D721Med (cell line): ENCODE measurements at regions not wholly inside any gene's neighbourhood (a gene's known extent, or its start where the extent isn't known, plus 50 kb on each side); places are given as distances from the start of the nearest gene placed in this dataset.

ENCODE experiments used
- DNase-seq: peaks from one replicate; pipeline ENCODE4 v3.0.0; 2011; ENCODE audit warnings: low spot score; ENCODE audit not compliant: insufficient read length
- FAIRE-seq: peaks from 2 replicates; lab custom pipeline; 2011; peaks lifted over from hg19 to GRCh38; lab: Jason Lieb, UNC
- TF ChIP-seq, protein P1 (sequence below): IDR thresholded peaks from 2 replicates; pipeline ENCODE4 v1.5.1; 2012; ENCODE audit warnings: mild to moderate bottlenecking, control low read depth; ENCODE audit not compliant: insufficient read depth; ENCODE audit errors: missing control alignments

DNA sequence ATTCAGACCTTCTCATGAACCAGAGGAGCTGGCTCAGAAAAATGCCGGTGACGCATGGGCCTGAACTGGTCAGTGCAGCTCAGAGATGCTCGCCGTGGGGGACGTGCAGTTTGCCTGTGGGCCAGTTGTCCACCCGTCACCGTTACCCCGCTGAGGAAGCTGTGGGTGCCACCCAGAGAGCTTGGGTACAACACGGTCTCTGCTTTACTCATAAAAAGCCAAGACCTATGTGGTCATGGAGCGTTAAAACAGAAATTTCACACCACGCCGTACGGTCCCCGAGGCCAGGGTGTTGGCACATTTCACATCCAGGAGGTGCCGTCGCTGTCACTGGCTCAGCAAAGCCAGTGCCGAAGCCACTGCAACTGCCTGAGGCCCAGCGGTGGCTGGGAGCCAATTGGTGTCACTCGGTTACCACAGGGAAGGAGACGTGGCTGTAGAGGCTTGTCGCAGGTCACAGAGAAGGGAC lies 120.9 kb downstream of the METRNL start:
- TF ChIP-seq, protein P1, sequence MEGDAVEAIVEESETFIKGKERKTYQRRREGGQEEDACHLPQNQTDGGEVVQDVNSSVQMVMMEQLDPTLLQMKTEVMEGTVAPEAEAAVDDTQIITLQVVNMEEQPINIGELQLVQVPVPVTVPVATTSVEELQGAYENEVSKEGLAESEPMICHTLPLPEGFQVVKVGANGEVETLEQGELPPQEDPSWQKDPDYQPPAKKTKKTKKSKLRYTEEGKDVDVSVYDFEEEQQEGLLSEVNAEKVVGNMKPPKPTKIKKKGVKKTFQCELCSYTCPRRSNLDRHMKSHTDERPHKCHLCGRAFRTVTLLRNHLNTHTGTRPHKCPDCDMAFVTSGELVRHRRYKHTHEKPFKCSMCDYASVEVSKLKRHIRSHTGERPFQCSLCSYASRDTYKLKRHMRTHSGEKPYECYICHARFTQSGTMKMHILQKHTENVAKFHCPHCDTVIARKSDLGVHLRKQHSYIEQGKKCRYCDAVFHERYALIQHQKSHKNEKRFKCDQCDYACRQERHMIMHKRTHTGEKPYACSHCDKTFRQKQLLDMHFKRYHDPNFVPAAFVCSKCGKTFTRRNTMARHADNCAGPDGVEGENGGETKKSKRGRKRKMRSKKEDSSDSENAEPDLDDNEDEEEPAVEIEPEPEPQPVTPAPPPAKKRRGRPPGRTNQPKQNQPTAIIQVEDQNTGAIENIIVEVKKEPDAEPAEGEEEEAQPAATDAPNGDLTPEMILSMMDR = no peak
- DNase-seq (no peak), FAIRE-seq (no peak)

DNA sequence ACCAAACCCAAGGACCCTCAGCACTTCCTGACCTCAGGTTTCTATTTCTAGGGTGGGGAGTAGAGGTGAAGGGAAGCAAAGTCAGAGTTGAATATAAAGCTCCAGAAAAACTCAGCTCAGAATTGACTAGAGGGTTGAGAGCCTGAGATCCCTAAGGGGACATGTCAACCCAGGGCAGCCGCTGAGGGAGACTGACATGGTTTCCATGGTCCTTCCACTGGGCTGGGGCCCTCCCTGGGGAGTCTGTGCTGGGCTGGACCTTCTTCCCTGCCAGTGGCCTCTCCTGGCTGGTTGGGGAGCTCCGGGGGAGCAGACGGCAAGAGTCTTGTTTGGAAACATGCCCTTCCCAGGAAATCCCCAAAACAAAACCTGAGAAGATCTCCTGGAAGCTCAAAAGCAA lies 121.3 kb downstream of the METRNL start:
- TF ChIP-seq, protein P1 = no peak
- FAIRE-seq (no peak), DNase-seq (no peak)

DNA sequence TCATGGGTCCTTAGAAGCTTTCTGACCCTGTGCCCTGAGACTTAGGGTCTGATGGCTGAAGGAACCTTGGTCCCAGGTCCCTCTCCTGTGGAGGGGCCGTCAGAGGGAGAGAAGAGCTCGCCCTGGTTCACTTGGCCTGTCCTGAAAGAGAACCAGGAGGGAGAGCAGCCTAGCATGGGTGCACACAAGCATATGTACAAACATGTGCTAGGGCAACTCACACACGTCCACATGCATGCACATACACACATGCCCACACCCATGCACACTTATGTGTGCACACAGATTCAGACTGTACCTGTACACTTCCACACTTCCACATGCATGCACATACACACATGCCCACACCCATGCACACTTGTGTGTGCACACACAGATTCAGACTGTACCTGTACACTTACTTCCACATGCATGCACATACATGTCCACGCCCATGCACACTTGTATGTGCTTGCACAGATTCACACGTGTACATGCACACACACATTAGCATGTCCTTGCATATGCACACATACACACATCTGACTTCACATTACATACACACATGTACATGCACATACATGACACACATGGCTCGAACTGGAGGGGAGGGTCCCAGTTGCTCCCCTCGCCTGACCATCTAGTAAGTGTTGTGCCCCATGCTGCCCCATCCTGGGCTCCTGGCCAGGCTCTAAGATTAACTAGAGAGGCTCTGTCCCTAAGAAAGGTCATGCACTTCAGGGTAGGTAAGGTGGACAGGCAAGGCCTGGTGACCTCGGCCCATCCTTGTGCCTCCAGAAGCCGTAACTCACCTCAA lies 122.0 kb downstream of the METRNL start:
- DNase-seq (no peak), FAIRE-seq (no peak)
- TF ChIP-seq, protein P1 = no peak

DNA sequence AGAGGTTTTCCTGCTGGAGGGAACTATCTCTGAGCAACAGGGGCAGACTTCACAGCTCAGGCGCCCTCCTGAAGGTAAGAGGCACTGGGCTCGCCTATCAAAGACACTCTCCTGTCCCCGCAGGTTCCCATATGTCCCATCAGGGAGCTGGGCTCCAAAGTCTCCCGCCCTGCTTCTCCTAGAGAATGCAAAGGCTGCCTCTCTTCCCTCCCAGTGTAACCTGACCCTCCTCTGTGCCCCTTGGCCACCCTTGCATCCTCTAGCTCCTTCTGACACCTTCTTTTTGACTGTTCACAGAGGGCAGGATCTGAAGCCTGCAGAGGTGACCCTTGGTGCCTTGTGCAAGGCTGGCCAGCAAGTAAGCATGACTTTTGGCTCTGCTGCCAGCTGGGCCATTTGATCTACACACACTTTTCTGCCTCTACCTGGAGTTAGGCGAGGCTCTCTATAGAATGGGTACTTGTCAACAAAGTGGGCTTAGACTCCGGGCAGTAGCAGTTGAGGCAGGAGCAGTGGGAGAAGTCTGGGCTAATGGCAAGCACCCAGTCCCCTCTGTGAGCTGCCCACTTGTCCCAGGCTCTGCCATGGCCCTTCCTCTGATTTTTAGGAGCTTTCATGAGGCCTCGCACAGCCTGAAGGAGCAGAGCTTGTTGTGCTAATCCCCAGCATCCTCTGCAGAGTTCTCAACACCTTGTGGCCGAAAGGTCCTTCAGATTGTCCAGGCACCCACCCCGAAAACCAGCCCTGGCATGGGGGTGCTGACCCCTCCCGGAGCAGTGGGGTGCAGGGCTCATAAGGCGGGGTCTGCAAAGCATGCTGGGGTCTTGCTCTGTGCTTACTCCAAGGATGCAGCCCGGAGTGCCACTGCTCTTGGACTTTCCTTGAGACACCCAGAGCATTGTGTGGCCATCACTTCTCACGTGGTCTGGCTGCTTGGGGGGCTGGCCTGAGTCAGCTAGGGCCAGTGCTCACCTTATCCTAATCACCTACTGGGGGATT lies 122.9 kb downstream of the METRNL start:
- no peak for FAIRE-seq
- TF ChIP-seq, protein P1 = no peak
- DNase-seq = no peak

DNA sequence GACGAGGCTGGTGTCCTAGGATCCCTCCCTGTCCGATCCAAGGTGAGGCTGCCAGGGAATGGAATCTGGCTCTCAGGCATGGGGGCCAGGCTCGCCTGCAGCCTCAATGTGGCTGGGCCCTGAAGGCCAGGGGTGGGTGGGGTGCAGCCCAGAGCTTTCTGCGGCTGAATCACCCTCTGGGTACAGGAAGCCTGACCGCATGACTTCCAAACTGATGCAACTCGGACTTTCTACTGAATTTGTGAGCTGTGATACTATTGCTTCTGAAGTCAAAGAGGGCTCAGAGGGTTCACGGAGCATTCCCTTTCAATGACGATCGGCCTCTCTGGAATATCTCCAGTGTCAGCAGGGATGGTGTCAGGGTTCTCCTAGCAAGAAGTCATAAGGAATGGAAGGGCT lies 123.7 kb downstream of the METRNL start:
- no peak for FAIRE-seq
- TF ChIP-seq, protein P1 = no peak
- no peak for DNase-seq

DNA sequence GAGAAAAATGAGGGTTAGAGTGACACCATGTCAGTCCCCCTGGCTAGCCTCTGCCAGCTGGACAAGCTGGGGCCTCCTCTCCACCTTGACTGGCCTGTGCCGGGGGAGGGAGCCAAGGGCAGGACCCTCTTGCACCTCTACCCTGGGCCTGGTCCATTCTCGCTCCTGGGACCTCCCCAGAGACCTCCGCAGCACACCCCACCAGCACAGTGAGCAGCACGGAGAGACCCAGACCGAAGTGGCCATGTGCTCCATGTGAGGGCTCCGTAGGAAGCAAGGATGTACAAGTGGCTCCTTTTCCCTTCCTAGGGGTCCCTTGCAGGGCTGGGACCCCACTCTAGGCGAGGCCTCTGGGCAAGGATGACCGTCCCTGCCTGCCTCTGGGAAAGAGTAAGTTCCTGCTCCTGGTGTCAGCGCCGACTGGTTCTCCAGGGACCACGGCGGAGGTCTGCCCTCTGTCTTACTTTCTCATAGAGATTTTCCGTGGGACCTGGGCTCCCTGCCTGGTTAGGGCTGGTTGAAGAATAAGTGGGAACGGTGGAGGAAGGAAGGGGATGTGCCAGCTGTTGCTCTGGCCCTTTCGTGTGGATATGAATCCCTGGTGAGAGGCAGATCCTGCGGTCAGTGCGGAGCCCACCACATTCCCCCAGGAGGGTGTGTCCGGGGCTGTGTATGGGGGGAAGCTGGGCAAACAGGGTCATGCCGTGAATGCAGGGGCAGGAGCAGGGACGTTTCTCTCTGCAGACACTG lies 124.2 kb downstream of the METRNL start:
- TF ChIP-seq, protein P1 = no peak
- FAIRE-seq (no peak), DNase-seq (no peak)
